IMR-90 (cell line): ENCODE measurements at regions not wholly inside any gene's neighbourhood (a gene's known extent, or its start where the extent isn't known, plus 50 kb on each side); places are given as distances from the start of the nearest gene placed in this dataset.

Experiments
- ATAC-seq: fragments of 200-7000 bp; cut with Tn5 transposase; 2 replicates; pipeline ENCODE4 v1.9.1; 2020; ENCODE audit warnings: low read depth, mild to moderate bottlenecking, moderate library complexity
- BruUV-seq: library from RNA; stranded (reverse); fragments of 400-500 nt; replicated peaks from 2 replicates; lab custom pipeline; 2021; lab: Mats Ljungman, UMichigan
- CTCF ChIA-PET: fragments of 300-600 bp; formaldehyde crosslinking; extraction: SDS; loops from one replicate; lab custom pipeline; 2021; ENCODE audit warnings: antibody characterized with exemption; lab: Yijun Ruan, JAX
- POLR2A ChIA-PET: fragments of 300-600 bp; sonication (Branson Sonifier 250); formaldehyde crosslinking; loops from one replicate; lab custom pipeline; 2022; ENCODE audit warnings: antibody characterized with exemption; ENCODE audit not compliant: unreplicated experiment; lab: Charles Lee
- DNase-seq: peaks from one replicate; pipeline ENCODE4 v3.0.0; 2013
- H2AFZ ChIP-seq: replicated peaks from 2 replicates; pipeline ENCODE3; 2013; ENCODE audit warnings: low read length, mild to moderate bottlenecking; ENCODE audit not compliant: poor library complexity
- H2AK5ac ChIP-seq: 2 replicates; pipeline ENCODE4 v1.6.1; 2013; ENCODE audit warnings: low read depth, low read length, inconsistent platforms
- H2AK9ac ChIP-seq: replicated peaks from 2 replicates; pipeline ENCODE3; 2013; ENCODE audit warnings: mild to moderate bottlenecking, low read depth, low read length, moderate library complexity; ENCODE audit not compliant: poor library complexity
- H2BK120ac ChIP-seq: 2 replicates; pipeline ENCODE4 v1.6.1; 2013; ENCODE audit warnings: low read depth, low read length, inconsistent platforms
- H2BK15ac ChIP-seq: 3 replicates; pipeline ENCODE4 v1.6.1; 2013; ENCODE audit warnings: low read depth, low read length, inconsistent platforms
- H2BK20ac ChIP-seq: 2 replicates; pipeline ENCODE4 v1.6.1; 2013; ENCODE audit warnings: low read depth, mild to moderate bottlenecking, inconsistent platforms, low read length, moderate library complexity
- H2BK5ac ChIP-seq: 2 replicates; pipeline ENCODE4 v1.6.1; 2013; ENCODE audit warnings: mild to moderate bottlenecking, low read depth, low read length, inconsistent platforms; ENCODE audit not compliant: poor library complexity, severe bottlenecking
- H3K14ac ChIP-seq: replicated peaks from 2 replicates; pipeline ENCODE4 v1.6.1; 2013; ENCODE audit warnings: low read depth, low read length, inconsistent platforms
- H3K18ac ChIP-seq: 2 replicates; pipeline ENCODE4 v1.6.1; 2013; ENCODE audit warnings: low read depth, low read length, control low read depth
- H3K23ac ChIP-seq: 2 replicates; pipeline ENCODE4 v1.6.1; 2013; ENCODE audit warnings: low read depth, low read length, inconsistent platforms
- H3K27ac ChIP-seq: 2 replicates; pipeline ENCODE4 v1.5.1; 2013; ENCODE audit warnings: mild to moderate bottlenecking, control low read depth, low read length; ENCODE audit not compliant: insufficient read depth
- H3K27me3 ChIP-seq: 2 replicates; pipeline ENCODE4 v1.6.1; 2013; ENCODE audit warnings: low read length; ENCODE audit not compliant: control insufficient read depth, insufficient read depth
- H3K36me3 ChIP-seq: 2 replicates; pipeline ENCODE4 v1.6.1; 2013; ENCODE audit warnings: low read length, mixed read lengths; ENCODE audit not compliant: control insufficient read depth, insufficient read depth
- H3K4ac ChIP-seq: 2 replicates; pipeline ENCODE4 v1.6.1; 2013; ENCODE audit warnings: low read depth, low read length, inconsistent platforms
- H3K4me1 ChIP-seq: 2 replicates; pipeline ENCODE4 v1.6.1; 2013; ENCODE audit warnings: low read length, mixed read lengths; ENCODE audit not compliant: control insufficient read depth, insufficient read depth
- H3K4me2 ChIP-seq: 2 replicates; pipeline ENCODE4 v1.6.1; 2013; ENCODE audit warnings: low read depth, mild to moderate bottlenecking, control low read depth, low read length, moderate library complexity
- H3K4me3 ChIP-seq: 2 replicates; pipeline ENCODE4 v1.5.1; 2013; ENCODE audit warnings: low read depth, mild to moderate bottlenecking, control low read depth, low read length, moderate library complexity; ENCODE audit not compliant: insufficient read depth
- H3K56ac ChIP-seq: 2 replicates; pipeline ENCODE4 v1.6.1; 2013; ENCODE audit warnings: low read length, inconsistent platforms; ENCODE audit not compliant: insufficient read depth; ENCODE audit errors: extremely low read depth
- H3K79me1 ChIP-seq, 2 experiments: 2 replicates each; pipeline ENCODE4 v1.6.1; 2013; ENCODE audit warnings: low read length in 2 of 2, inconsistent platforms in 1 of 2, low read depth in 1 of 2
- H3K9ac ChIP-seq: 2 replicates; pipeline ENCODE4 v1.6.1; 2013; ENCODE audit warnings: low read depth, low read length, control low read depth
- H3K9me1 ChIP-seq: 2 replicates; pipeline ENCODE4 v1.6.1; 2013; ENCODE audit warnings: low read length, inconsistent platforms; ENCODE audit not compliant: insufficient read depth
- H3K9me3 ChIP-seq: 2 replicates; pipeline ENCODE4 v1.6.1; 2013; ENCODE audit warnings: low read length; ENCODE audit not compliant: control insufficient read depth, insufficient read depth
- H4K20me1 ChIP-seq: 2 replicates; pipeline ENCODE4 v1.6.1; 2013; ENCODE audit warnings: low read length, inconsistent platforms; ENCODE audit not compliant: insufficient read depth
- H4K5ac ChIP-seq: 2 replicates; pipeline ENCODE4 v1.6.1; 2013; ENCODE audit warnings: mild to moderate bottlenecking, low read depth, low read length, control low read depth
- H4K8ac ChIP-seq, 2 experiments: 2 replicates each; pipeline ENCODE4 v1.6.1; 2013; ENCODE audit warnings: low read depth in 2 of 2, low read length in 2 of 2, control low read depth in 1 of 2, inconsistent platforms in 1 of 2
- H4K91ac ChIP-seq: 2 replicates; pipeline ENCODE4 v1.6.1; 2013; ENCODE audit warnings: low read depth, low read length, inconsistent platforms; ENCODE audit not compliant: insufficient read depth
- BHLHE40 ChIP-seq: fragments of 150-350 bp; IDR thresholded peaks from 2 replicates; pipeline ENCODE4 v1.6.1; 2016; ENCODE audit warnings: mild to moderate bottlenecking, low read depth, low read length
- CEBPB ChIP-seq: IDR thresholded peaks from 2 replicates; pipeline ENCODE4 v1.6.1; 2012; ENCODE audit warnings: low read depth, low read length, improper control_type of control experiment
- CHD1 ChIP-seq: IDR thresholded peaks from 2 replicates; pipeline ENCODE4 v1.6.1; 2012; ENCODE audit warnings: low read depth, low read length, improper control_type of control experiment
- MXI1 ChIP-seq: IDR thresholded peaks from 2 replicates; pipeline ENCODE4 v1.6.1; 2012; ENCODE audit warnings: low read depth, mild to moderate bottlenecking, low read length, moderate library complexity, borderline replicate concordance
- NFE2L2 ChIP-seq: fragments of 150-350 bp; IDR thresholded peaks from 2 replicates; pipeline ENCODE4 v1.6.1; 2016; ENCODE audit warnings: low read depth, mild to moderate bottlenecking, low read length
- POLR2A ChIP-seq: IDR thresholded peaks from 2 replicates; pipeline ENCODE4 v1.6.1; 2012; ENCODE audit warnings: mild to moderate bottlenecking, low read depth, low read length
- RAD21 ChIP-seq: IDR thresholded peaks from 2 replicates; pipeline ENCODE4 v1.6.1; 2012; ENCODE audit warnings: low read length, improper control_type of control experiment
- RFX5 ChIP-seq: IDR thresholded peaks from 2 replicates; pipeline ENCODE4 v1.8.0; 2012; ENCODE audit warnings: low read depth, mild to moderate bottlenecking, low read length, moderate library complexity
- SMC3 ChIP-seq: fragments of 150-350 bp; IDR thresholded peaks from 2 replicates; pipeline ENCODE4 v1.6.1; 2016; ENCODE audit warnings: low read depth, mild to moderate bottlenecking, antibody characterized with exemption, low read length, moderate library complexity
- WGBS, 2 experiments: methylation state at CpG; one replicate each; pipeline versions ENCODE4 v1.1.5 to v1.1.7; 2013; ENCODE audit warnings: missing lambda C conversion rate in 2 of 2; ENCODE audit not compliant: insufficient read length in 1 of 2; ENCODE audit errors: extremely low coverage in 2 of 2; 5-methylcytosine and 5-hydroxymethylcytosine counted together
- dilution Hi-C: fragments of 300-500 bp; cut with HindIII; formaldehyde crosslinking; loops from one replicate; pipeline ENCODE4 v1.14.3; 2018; ENCODE audit warnings: low sequenced_read_pairs; ENCODE audit not compliant: unreplicated experiment
- in situ Hi-C: fragments of 300-500 bp; cut with MboI; formaldehyde crosslinking; loops from 3 replicates; pipeline ENCODE4 v1.14.3; 2019; ENCODE audit warnings: low sequenced_read_pairs, inconsistent platforms, mixed read lengths
- intact Hi-C: fragments of 100-400 bp; cut with micrococcal nuclease; formaldehyde crosslinking; loops from 2 replicates; pipeline ENCODE4 v1.10.0; 2022
- TF ChIP-seq, protein P1 (sequence below): fragments of 150-350 bp; IDR thresholded peaks from 2 replicates; pipeline ENCODE4 v1.6.1; 2017; ENCODE audit warnings: mild to moderate bottlenecking, antibody characterized with exemption, low read length, low read depth
- TF ChIP-seq, protein P2 (sequence below): conservative IDR thresholded peaks from 2 replicates; pipeline ENCODE4 v1.5.1; 2012; ENCODE audit warnings: mild to moderate bottlenecking, low read depth, low read length, improper control_type of control experiment

DNA sequence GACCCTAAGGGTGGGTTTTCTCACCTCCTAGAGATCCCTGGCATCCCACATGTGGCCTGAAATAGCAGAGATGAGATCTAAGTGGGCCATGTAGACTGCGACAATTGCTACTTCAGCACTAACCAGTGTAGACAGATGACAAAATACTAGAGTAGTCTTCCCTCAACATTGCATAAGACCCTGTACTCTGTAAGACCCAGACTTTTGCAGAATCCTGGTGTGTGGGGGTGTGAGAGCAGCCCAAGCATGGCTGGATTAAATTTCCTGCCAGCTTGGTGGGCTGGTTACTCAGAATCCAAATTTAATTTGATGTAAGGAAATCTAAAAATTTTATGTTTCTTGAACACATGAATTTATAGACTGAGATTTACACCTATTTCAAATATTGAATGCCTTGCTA, 88.3 kb downstream of the ZNF365 start:
- in situ Hi-C loops = no loop called here
- intact Hi-C loops = no loop called here

More for the DNA sequence above, 88.3 kb downstream of the ZNF365 start:
- H3K9me3 ChIP-seq = peaks cover 9% of the 10 kb centered on the region
- ChIA-PET CTCF (no interaction called here), POLR2A (no interaction called here)
- TF ChIP-seq NFE2L2 (no peak), MXI1 (no peak), CHD1 (no peak), CEBPB (no peak), RFX5 (no peak), RAD21 (no peak), SMC3 (no peak), POLR2A (no peak), BHLHE40 (no peak)
- TF ChIP-seq, protein P1, sequence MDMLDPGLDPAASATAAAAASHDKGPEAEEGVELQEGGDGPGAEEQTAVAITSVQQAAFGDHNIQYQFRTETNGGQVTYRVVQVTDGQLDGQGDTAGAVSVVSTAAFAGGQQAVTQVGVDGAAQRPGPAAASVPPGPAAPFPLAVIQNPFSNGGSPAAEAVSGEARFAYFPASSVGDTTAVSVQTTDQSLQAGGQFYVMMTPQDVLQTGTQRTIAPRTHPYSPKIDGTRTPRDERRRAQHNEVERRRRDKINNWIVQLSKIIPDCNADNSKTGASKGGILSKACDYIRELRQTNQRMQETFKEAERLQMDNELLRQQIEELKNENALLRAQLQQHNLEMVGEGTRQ = no peak
- TF ChIP-seq, protein P2, sequence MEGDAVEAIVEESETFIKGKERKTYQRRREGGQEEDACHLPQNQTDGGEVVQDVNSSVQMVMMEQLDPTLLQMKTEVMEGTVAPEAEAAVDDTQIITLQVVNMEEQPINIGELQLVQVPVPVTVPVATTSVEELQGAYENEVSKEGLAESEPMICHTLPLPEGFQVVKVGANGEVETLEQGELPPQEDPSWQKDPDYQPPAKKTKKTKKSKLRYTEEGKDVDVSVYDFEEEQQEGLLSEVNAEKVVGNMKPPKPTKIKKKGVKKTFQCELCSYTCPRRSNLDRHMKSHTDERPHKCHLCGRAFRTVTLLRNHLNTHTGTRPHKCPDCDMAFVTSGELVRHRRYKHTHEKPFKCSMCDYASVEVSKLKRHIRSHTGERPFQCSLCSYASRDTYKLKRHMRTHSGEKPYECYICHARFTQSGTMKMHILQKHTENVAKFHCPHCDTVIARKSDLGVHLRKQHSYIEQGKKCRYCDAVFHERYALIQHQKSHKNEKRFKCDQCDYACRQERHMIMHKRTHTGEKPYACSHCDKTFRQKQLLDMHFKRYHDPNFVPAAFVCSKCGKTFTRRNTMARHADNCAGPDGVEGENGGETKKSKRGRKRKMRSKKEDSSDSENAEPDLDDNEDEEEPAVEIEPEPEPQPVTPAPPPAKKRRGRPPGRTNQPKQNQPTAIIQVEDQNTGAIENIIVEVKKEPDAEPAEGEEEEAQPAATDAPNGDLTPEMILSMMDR = no peak
- H3K4me3 ChIP-seq = no peak overlapping the region
- H3K27me3 ChIP-seq = no peaks in the 10 kb centered on the region
- no peak overlapping the region for H2BK15ac ChIP-seq
- no peak overlapping the region for H2AK9ac ChIP-seq
- no CpG with 5 or more reads among the region's 1 CpG for WGBS, 2 experiments
- no peak overlapping the region for H3K4me2 ChIP-seq
- H3K9ac ChIP-seq = no peak overlapping the region
- H3K56ac ChIP-seq = no peak overlapping the region
- dilution Hi-C loops = no loop called here
- H2BK120ac ChIP-seq = no peak overlapping the region
- H3K14ac ChIP-seq = no peak overlapping the region
- no peak overlapping the region for H2AFZ ChIP-seq
- no peaks in the 10 kb centered on the region for H3K79me1 ChIP-seq
- no peak overlapping the region for H2AK5ac ChIP-seq
- ATAC-seq (no peak), DNase-seq (no peak)
- H3K9me1 ChIP-seq = no peaks in the 10 kb centered on the region
- H4K91ac ChIP-seq = no peak overlapping the region
- H4K20me1 ChIP-seq = no peaks in the 10 kb centered on the region
- no peak overlapping the region for H4K5ac ChIP-seq
- no peak overlapping the region for H3K27ac ChIP-seq
- no peak overlapping the region for H2BK5ac ChIP-seq
- H3K23ac ChIP-seq = no peak overlapping the region
- BruUV-seq = no TSS peak
- H3K36me3 ChIP-seq = no peaks in the 10 kb centered on the region
- H3K4ac ChIP-seq = no peak overlapping the region
- H3K4me1 ChIP-seq = peaks cover 2% of the 10 kb centered on the region; the same call in 1 of the 2 replicates
- no peak overlapping the region for H2BK20ac ChIP-seq
- H3K18ac ChIP-seq = no peak overlapping the region
- H4K8ac ChIP-seq = no peak overlapping the region
